Kidney (tissue), 13 donors: ENCODE measurements at regions not wholly inside any gene's neighbourhood (a gene's known extent, or its start where the extent isn't known, plus 50 kb on each side); places are given as distances from the start of the nearest gene placed in this dataset.

Experiments used
- DNase-seq, 5 donors: peaks; one replicate each; pipeline ENCODE4 v3.0.0-alpha.2; 2013 to 2020
- FAIRE-seq: peaks from 2 replicates; lab custom pipeline; 2012; peaks lifted over from hg19 to GRCh38; lab: Jason Lieb, UNC
- H3K27ac ChIP-seq, 2 donors: one replicate each; pipeline ENCODE4 v1.7.0; 2013; ENCODE audit warnings: low read depth in 2 of 2, low read length in 2 of 2, inconsistent platforms in 1 of 2
- H3K27me3 ChIP-seq: one replicate; pipeline ENCODE4 v1.7.1; 2013; ENCODE audit warnings: low read length, inconsistent platforms; ENCODE audit not compliant: control insufficient read depth, insufficient read depth
- H3K36me3 ChIP-seq, 3 donors: one replicate each; pipeline versions ENCODE4 v1.7.0 to v1.7.1; 2013; ENCODE audit warnings: low read length in 3 of 3, control low read depth in 1 of 3, inconsistent platforms in 1 of 3; ENCODE audit not compliant: insufficient read depth in 3 of 3, control insufficient read depth in 2 of 3
- H3K4me1 ChIP-seq, 3 donors: one replicate each; pipeline versions ENCODE4 v1.7.0 to v1.7.1; 2013; ENCODE audit warnings: low read length in 3 of 3, inconsistent platforms in 1 of 3, low read depth in 1 of 3; ENCODE audit not compliant: control insufficient read depth in 2 of 3, insufficient read depth in 2 of 3
- H3K4me3 ChIP-seq, 3 donors: one replicate each; pipeline versions ENCODE4 v1.7.0 to v1.8.1; 2013; ENCODE audit warnings: low read length in 3 of 3, control low read depth in 1 of 3, inconsistent platforms in 1 of 3
- H3K9ac ChIP-seq, 3 donors: one replicate each; pipeline versions ENCODE4 v1.7.0 to v1.7.1; 2013; ENCODE audit warnings: low read length in 3 of 3, control low read depth in 1 of 3, inconsistent platforms in 1 of 3
- H3K9me3 ChIP-seq, 3 donors: one replicate each; pipeline versions ENCODE4 v1.7.0 to v1.7.1; 2013; ENCODE audit warnings: low read length in 3 of 3, control low read depth in 1 of 3, inconsistent platforms in 1 of 3; ENCODE audit not compliant: control insufficient read depth in 2 of 3, insufficient read depth in 1 of 3
- intact Hi-C: fragments of 100-400 bp; cut with DNase I; formaldehyde crosslinking; loops from one replicate; pipeline ENCODE4 v1.11.1; 2022
- TF ChIP-seq, protein P1 (sequence below): IDR thresholded peaks from 3 replicates; pipeline ENCODE4 v1.5.1; 2012; ENCODE audit warnings: mild to moderate bottlenecking, moderate library complexity, borderline replicate concordance; ENCODE audit not compliant: insufficient read depth; ENCODE audit errors: extremely low read depth
- donor health status: control.
- donor health status: control.
- donor health status: control.
- donor health status: control.
- donor health status: control.
- donor health status: DM: yes; HTN: yes; CAD: no.
- donor health status: Normal renal cell carcinoma (clear cell type).

DNA sequence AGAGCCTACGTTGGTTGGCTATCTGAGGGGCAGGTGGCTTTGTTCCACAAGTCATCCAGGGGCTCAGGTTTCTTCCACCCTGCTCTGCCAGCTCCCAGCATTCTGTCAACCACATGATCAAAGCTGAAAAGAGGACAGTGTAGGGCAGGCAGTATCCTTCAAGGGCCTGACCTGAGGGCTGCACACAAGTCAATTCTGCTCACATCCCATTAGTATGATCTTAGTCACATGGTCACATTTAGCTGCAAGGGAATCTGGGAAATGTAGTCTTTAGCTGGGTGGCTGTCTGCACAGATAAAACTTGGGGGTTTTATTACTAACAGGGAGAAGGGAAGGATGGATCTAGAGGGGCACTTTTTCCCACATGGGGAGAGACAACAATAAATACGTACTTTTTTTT, 97.3 kb downstream of the SALL1 start:
- intact Hi-C loops = no loop called here
- no peaks in the 10 kb centered on the region for H3K9me3 ChIP-seq
- FAIRE-seq = no peak

DNA sequence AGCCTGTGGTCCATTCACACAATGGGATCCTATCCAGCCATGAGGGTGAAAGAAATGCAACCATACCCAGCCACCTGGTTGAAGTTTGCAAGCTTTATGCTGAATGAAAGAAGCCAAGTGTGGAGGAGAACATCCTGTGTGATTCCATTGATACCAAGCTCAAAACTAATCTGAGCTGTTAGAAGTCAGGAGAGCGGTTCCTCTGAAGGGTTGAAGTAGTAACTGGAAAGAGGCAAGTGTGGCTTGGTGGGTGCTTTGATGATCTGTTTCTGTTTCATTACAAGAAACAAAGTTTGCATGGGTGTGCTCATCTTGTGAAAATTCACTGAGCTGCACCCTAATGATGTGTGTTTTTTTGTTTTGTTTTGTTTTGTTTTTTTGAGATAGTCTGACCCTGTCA, 99.4 kb downstream of the SALL1 start:
- H3K9me3 ChIP-seq = no peaks in the 10 kb centered on the region
- no peak overlapping the region for H3K27ac ChIP-seq
- TF ChIP-seq, protein P1, sequence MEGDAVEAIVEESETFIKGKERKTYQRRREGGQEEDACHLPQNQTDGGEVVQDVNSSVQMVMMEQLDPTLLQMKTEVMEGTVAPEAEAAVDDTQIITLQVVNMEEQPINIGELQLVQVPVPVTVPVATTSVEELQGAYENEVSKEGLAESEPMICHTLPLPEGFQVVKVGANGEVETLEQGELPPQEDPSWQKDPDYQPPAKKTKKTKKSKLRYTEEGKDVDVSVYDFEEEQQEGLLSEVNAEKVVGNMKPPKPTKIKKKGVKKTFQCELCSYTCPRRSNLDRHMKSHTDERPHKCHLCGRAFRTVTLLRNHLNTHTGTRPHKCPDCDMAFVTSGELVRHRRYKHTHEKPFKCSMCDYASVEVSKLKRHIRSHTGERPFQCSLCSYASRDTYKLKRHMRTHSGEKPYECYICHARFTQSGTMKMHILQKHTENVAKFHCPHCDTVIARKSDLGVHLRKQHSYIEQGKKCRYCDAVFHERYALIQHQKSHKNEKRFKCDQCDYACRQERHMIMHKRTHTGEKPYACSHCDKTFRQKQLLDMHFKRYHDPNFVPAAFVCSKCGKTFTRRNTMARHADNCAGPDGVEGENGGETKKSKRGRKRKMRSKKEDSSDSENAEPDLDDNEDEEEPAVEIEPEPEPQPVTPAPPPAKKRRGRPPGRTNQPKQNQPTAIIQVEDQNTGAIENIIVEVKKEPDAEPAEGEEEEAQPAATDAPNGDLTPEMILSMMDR = no peak
- peaks cover 0 to 14% (median 9%) of the 10 kb centered on the region in 3 donors for H3K4me1 ChIP-seq
- H3K27me3 ChIP-seq = no peaks in the 10 kb centered on the region
- no peak for FAIRE-seq
- H3K4me3 ChIP-seq = no peak overlapping the region
- intact Hi-C loops = no loop called here
- DNase-seq = no peak
- no peak overlapping the region for H3K9ac ChIP-seq
- no peaks in the 10 kb centered on the region for H3K36me3 ChIP-seq

More for the DNA sequence above, 97.3 kb downstream of the SALL1 start:
- TF ChIP-seq, protein P1 = no peak
- H3K4me3 ChIP-seq = no peak overlapping the region
- no peaks in the 10 kb centered on the region for H3K27me3 ChIP-seq
- H3K27ac ChIP-seq = no peak overlapping the region
- no peak overlapping the region for H3K9ac ChIP-seq
- DNase-seq = peak in 2 of 5 donors; percentile 20 to 26
- H3K4me1 ChIP-seq = peaks cover 0 to 14% (median 9%) of the 10 kb centered on the region in 3 donors
- no peaks in the 10 kb centered on the region for H3K36me3 ChIP-seq

DNA sequence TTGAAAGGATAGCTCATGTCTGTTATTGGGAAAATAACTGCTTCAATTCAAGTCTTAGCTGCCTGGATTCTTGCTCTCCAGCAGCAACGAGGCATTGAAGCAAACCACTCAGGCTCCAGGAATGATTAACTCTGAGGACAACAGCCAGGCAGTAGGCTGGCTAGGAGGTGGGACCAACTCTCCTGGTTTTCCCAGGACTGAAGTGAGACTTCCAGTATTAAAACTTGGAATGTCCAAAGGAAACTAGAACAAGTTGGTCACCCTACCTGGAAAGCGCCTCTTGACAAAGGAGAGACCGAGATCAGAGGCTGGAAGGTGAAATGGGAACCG, 100.7 kb downstream of the SALL1 start:
- Histone ChIP-seq H3K4me3 (peak overlapping the region in 2 of 3 donors; percentile 30 to 34), H3K27me3 (no peaks in the 10 kb centered on the region), H3K9me3 (no peaks in the 10 kb centered on the region), H3K9ac (no peak overlapping the region), H3K36me3 (no peaks in the 10 kb centered on the region), H3K4me1 (peaks cover 0 to 14% (median 9%) of the 10 kb centered on the region in 3 donors), H3K27ac (no peak overlapping the region)
- FAIRE-seq = peak; percentile 15
- peak in 3 of 5 donors; percentile 48 to 81 (median 77) for DNase-seq
- TF ChIP-seq, protein P1 = no peak
- intact Hi-C loops = no loop called here
